ENCODE measurements at regions not wholly inside any gene's neighbourhood (a gene's known extent, or its start where the extent isn't known, plus 50 kb on each side); places are given as distances from the start of the nearest gene placed in this dataset.

DNA sequence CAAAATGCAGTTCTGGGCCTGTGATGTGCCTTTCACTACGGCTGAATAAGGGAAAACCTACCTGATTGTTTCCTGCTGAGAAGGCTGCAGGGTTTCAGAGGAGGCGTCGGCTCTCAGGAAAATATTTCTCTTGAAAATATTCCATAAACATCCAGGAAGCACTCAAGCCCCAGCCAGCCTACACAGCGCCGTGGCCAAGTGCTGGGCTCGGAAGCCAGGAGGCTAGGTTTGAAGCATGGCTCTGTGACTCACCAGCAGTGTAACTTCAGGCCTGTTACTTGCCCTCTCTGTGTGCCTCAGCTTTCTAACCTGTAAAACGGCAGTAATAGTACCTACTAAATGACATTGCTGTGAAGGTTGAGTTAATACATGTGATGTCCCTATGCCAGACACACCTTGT is 399.1 kb downstream of the GATA3 start:
- TF ChIP-seq, protein P1, sequence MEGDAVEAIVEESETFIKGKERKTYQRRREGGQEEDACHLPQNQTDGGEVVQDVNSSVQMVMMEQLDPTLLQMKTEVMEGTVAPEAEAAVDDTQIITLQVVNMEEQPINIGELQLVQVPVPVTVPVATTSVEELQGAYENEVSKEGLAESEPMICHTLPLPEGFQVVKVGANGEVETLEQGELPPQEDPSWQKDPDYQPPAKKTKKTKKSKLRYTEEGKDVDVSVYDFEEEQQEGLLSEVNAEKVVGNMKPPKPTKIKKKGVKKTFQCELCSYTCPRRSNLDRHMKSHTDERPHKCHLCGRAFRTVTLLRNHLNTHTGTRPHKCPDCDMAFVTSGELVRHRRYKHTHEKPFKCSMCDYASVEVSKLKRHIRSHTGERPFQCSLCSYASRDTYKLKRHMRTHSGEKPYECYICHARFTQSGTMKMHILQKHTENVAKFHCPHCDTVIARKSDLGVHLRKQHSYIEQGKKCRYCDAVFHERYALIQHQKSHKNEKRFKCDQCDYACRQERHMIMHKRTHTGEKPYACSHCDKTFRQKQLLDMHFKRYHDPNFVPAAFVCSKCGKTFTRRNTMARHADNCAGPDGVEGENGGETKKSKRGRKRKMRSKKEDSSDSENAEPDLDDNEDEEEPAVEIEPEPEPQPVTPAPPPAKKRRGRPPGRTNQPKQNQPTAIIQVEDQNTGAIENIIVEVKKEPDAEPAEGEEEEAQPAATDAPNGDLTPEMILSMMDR (conservative IDR thresholded peaks at IDR 0.05 in 1 of 2, IDR thresholded peaks at IDR 0.05 in 1 of 2; ENCODE audit: extremely low read depth in 1 of 2, insufficient read depth in 1 of 2, low read depth in 1 of 2, low read length in 2 of 2), result no peak
- TF ChIP-seq EZH2 (IDR thresholded peaks at IDR 0.05; ENCODE audit: borderline replicate concordance, low read length), result no peak

Measured in mammary epithelial cell (primary cell).